ENCODE measurements at regions not wholly inside any gene's neighbourhood (a gene's known extent, or its start where the extent isn't known, plus 50 kb on each side); places are given as distances from the start of the nearest gene placed in this dataset.

DNA sequence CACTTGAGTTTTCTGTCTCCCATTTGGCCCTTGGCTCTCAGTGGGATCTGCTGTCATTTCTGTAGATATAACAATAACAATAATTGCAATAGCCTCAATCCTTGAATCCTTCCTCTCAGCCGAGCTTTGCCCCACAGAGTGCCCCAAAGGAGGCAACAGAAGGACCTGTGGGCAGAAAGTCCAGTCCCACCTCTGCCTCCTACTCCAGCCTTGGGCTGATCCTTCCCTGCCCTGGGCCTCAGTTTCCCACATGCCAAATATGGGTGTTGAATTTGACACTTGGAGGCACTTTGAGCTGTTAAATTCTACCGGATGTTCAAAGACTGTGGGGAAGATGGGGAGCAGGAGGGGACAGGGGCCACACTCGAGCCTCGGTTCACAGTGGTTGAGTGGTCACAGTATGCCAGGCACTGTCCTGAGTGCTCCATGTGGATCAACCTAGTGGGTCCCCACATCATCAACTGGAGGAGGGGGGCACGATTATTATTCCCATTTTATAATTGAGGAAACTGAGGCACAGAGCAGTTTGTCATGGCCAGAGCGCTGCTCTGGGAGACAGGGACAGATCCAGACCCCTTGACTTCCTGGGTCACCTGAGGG lies 307.1 kb downstream of the MATN1 start:
- Histone ChIP-seq H3K36me3 (no peaks in the 10 kb centered on the region), H3K9me3 (no peaks in the 10 kb centered on the region), H3K27me3 (peaks cover 0 to 50% (median 30%) of the 10 kb centered on the region in 7 donors), H3K27ac (no peak overlapping the region), H3K4me3 (no peak overlapping the region), H3K4me1 (no peaks in the 10 kb centered on the region)
- ATAC-seq, result no peak
- no peak for DNase-seq
- TF ChIP-seq, protein P1, sequence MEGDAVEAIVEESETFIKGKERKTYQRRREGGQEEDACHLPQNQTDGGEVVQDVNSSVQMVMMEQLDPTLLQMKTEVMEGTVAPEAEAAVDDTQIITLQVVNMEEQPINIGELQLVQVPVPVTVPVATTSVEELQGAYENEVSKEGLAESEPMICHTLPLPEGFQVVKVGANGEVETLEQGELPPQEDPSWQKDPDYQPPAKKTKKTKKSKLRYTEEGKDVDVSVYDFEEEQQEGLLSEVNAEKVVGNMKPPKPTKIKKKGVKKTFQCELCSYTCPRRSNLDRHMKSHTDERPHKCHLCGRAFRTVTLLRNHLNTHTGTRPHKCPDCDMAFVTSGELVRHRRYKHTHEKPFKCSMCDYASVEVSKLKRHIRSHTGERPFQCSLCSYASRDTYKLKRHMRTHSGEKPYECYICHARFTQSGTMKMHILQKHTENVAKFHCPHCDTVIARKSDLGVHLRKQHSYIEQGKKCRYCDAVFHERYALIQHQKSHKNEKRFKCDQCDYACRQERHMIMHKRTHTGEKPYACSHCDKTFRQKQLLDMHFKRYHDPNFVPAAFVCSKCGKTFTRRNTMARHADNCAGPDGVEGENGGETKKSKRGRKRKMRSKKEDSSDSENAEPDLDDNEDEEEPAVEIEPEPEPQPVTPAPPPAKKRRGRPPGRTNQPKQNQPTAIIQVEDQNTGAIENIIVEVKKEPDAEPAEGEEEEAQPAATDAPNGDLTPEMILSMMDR (IDR thresholded peaks at IDR 0.05), result no peak
- WGBS, 2 donors, result 78 to 79% methylated on average over 6 of the region's 6 CpGs
- intact Hi-C loops (cut with DNase I), result no loop called here

DNA sequence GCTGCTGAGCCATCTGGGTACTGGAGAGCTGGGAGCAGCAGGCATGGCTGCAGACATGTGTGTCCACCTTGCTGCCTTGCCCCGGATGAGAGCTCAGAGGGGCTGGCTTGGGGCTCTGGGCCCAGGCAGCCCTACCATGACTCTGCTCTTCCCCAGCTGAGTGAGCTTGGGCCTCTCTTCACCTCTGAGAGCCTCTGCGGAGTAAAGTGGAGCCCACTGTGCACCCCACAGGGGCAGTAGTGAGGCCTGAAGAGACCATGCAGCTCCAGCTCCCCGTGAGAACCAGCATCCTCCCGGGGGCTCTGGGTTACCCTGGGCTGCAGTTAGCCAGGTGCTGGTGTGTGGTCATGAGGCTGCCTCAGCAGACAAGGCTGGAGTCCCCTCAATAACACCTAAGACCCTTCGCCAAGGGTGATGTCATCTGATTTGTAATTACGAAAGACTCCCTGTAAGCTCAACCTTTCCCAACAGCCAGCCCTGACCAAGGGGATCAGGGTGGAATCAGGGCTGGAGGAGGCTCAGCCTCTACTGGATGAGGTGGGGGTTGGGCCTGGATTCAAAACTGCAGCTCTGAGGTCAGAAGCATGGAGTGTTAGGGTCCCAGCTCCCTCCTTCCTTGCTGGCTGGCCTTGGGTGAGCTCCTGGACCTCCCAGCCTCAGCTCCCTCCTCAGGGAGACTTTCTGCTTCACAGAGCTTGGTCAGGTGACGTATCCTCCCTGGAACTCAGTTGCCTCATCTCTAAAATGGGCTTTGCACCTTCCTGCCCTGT lies 308.0 kb downstream of the MATN1 start:
- TF ChIP-seq, protein P1 (IDR thresholded peaks at IDR 0.05), result no peak
- Histone ChIP-seq H3K27me3 (peaks cover 0 to 52% (median 28%) of the 10 kb centered on the region in 7 donors), H3K4me1 (no peaks in the 10 kb centered on the region), H3K9me3 (no peaks in the 10 kb centered on the region), H3K4me3 (no peak overlapping the region), H3K36me3 (no peaks in the 10 kb centered on the region), H3K27ac (no peak overlapping the region)
- WGBS, 2 donors, result 80 to 82% methylated on average over 7 of the region's 7 CpGs
- intact Hi-C loops (cut with DNase I), result no loop called here
- ATAC-seq (no peak), DNase-seq (no peak)

DNA sequence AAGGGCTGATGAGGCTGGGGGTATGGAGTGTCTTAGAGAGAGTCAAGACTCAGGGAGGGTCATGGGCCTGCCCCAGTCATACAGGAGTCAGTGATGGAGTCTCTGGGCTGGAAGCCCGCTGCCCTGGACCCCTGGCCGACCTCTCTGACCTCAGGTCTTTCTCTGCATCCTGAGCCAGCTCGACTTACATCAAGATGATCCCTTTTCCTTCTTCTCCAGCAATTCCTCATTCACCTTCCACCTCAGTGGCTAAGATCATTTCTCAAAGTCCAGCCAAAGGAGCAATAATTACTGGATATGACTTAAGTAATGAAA lies 308.6 kb downstream of the MATN1 start:
- Histone ChIP-seq H3K4me1 (no peaks in the 10 kb centered on the region), H3K4me3 (no peak overlapping the region), H3K27ac (no peak overlapping the region), H3K36me3 (no peaks in the 10 kb centered on the region), H3K9me3 (no peaks in the 10 kb centered on the region), H3K27me3 (peaks cover 0 to 57% (median 33%) of the 10 kb centered on the region in 7 donors)
- TF ChIP-seq, protein P1 (IDR thresholded peaks at IDR 0.05), result no peak
- WGBS, 2 donors, result 54 to 60% methylated on average over 3 of the region's 3 CpGs
- ATAC-seq (no peak), DNase-seq (no peak)
- intact Hi-C loops (cut with DNase I), result no loop called here

DNA sequence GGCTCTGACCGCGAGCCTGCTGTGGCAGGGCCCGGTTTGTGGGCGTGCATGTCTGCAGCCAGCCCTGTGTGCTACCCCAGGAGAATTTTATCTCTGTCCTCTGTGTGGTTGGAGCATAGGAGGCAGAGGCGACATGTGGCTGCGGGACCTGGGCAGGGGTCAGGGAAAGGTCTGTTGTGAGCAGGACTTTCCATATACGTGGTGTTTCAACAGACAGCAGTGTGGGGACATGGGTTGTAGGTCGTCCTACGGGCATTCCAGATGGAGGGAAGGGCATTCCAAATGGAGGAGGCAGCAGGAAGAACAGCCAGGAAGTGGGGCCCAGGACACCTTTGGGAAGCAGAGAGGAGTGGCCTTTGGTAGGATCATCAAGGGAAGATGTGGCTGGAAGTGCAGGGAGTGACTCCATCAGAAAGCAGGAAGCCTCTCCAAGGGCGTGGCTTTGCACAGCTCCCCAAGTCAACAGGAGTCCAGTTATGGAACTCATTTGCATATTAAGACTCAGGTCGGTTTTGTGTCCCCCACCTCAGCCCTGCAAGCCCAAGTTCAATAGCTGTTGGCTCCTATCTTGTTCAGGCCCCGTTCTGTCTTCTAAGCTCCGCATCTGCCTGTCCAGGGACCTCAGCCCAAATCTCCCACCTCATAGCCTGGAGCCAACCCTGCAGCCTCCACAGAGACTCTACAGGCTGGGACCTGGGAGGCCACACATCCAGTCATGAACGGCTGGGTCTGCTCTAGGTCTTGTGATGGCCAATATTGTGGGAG lies 309.1 kb downstream of the MATN1 start:
- H3K4me1 ChIP-seq, result no peaks in the 10 kb centered on the region
- intact Hi-C loops (cut with DNase I), result no loop called here
- H3K9me3 ChIP-seq, result no peaks in the 10 kb centered on the region
- ATAC-seq (no peak), DNase-seq (no peak)
- peaks cover 0 to 57% (median 35%) of the 10 kb centered on the region in 7 donors for H3K27me3 ChIP-seq
- no peak overlapping the region for H3K27ac ChIP-seq
- TF ChIP-seq, protein P1 (IDR thresholded peaks at IDR 0.05), result no peak
- no peak overlapping the region for H3K4me3 ChIP-seq
- H3K36me3 ChIP-seq, result no peaks in the 10 kb centered on the region
- 52 to 61% methylated on average over 14 of the region's 14 CpGs for WGBS, 2 donors

Measured in heart right ventricle (tissue), 16 donors.